Keratinocyte (primary cell): ENCODE measurements at regions not wholly inside any gene's neighbourhood (a gene's known extent, or its start where the extent isn't known, plus 50 kb on each side); places are given as distances from the start of the nearest gene placed in this dataset.

ENCODE experiments used
- DNase-seq: peaks from one replicate; pipeline ENCODE4 v3.0.0-alpha.2; 2011; ENCODE audit warnings: low read depth, missing footprints, low spot score
- FAIRE-seq: peaks from 2 replicates; lab custom pipeline; 2011; peaks lifted over from hg19 to GRCh38; lab: Jason Lieb, UNC
- H2AFZ ChIP-seq: 2 replicates; pipeline ENCODE4 v1.6.0; 2012; ENCODE audit warnings: low read length, control low read depth, inconsistent platforms; ENCODE audit not compliant: control insufficient read depth
- H3K27ac ChIP-seq: 2 replicates; pipeline ENCODE4 v1.5.1; 2011; ENCODE audit warnings: low read length; ENCODE audit not compliant: control insufficient read depth, insufficient read depth
- H3K27me3 ChIP-seq: 3 replicates; pipeline ENCODE4 v1.6.0; 2011; ENCODE audit warnings: low read length; ENCODE audit not compliant: control insufficient read depth, insufficient read depth; ENCODE audit errors: extremely low read depth
- H3K36me3 ChIP-seq, 2 experiments: 2 replicates in 1 of 2; 3 replicates in 1 of 2; pipeline ENCODE4 v1.5.1; 2011; ENCODE audit warnings: low read length in 2 of 2, mild to moderate bottlenecking in 1 of 2; ENCODE audit not compliant: control insufficient read depth in 2 of 2, insufficient read depth in 2 of 2; ENCODE audit errors: extremely low read depth in 1 of 2
- H3K4me1 ChIP-seq: 3 replicates; pipeline ENCODE4 v1.5.1; 2011; ENCODE audit warnings: low read length; ENCODE audit not compliant: control insufficient read depth, insufficient read depth; ENCODE audit errors: extremely low read depth
- H3K4me2 ChIP-seq: 3 replicates; pipeline ENCODE4 v1.6.0; 2011; ENCODE audit warnings: low read depth, low read length; ENCODE audit not compliant: control insufficient read depth, insufficient read depth; ENCODE audit errors: extremely low read depth
- H3K4me3 ChIP-seq, 3 experiments: fragments of 200-600 bp in 1 of 3; sonication (generic) in 1 of 3; 2 replicates in 2 of 3; 3 replicates in 1 of 3; pipeline ENCODE4 v1.5.1; 2011 to 2016; ENCODE audit warnings: low read length in 3 of 3, mild to moderate bottlenecking in 3 of 3, control low read depth in 2 of 3, inconsistent platforms in 1 of 3, low read depth in 1 of 3, mixed read lengths in 1 of 3, mixed run types in 1 of 3, moderate library complexity in 1 of 3; ENCODE audit not compliant: control insufficient read depth in 2 of 3, insufficient read depth in 2 of 3; ENCODE audit errors: extremely low read depth in 1 of 3
- H3K79me2 ChIP-seq: 2 replicates; pipeline ENCODE4 v1.6.0; 2012; ENCODE audit warnings: low read length; ENCODE audit not compliant: control insufficient read depth, insufficient read depth
- H3K9ac ChIP-seq: 3 replicates; pipeline ENCODE4 v1.6.0; 2011; ENCODE audit warnings: low read length; ENCODE audit not compliant: control insufficient read depth, insufficient read depth; ENCODE audit errors: extremely low read depth
- H3K9me1 ChIP-seq: 3 replicates; pipeline ENCODE4 v1.6.0; 2011; ENCODE audit warnings: low read length; ENCODE audit not compliant: control insufficient read depth, insufficient read depth; ENCODE audit errors: extremely low read depth
- H3K9me3 ChIP-seq: 2 replicates; pipeline ENCODE4 v1.5.1; 2012; ENCODE audit warnings: low read depth, low read length; ENCODE audit not compliant: control insufficient read depth
- H4K20me1 ChIP-seq: 3 replicates; pipeline ENCODE4 v1.6.0; 2011; ENCODE audit warnings: low read length; ENCODE audit not compliant: control insufficient read depth, insufficient read depth; ENCODE audit errors: extremely low read depth
- EZH2 ChIP-seq: IDR thresholded peaks from one replicate; pipeline ENCODE4 v1.6.1; 2012; ENCODE audit warnings: inconsistent platforms, mild to moderate bottlenecking, low read length, moderate library complexity
- dilution Hi-C: fragments of 300-500 bp; cut with MboI; formaldehyde crosslinking; loops from one replicate; pipeline ENCODE4 v1.7.0; 2020; ENCODE audit warnings: low sequenced_read_pairs; ENCODE audit not compliant: extremely low pct_ligation_motif_present
- TF ChIP-seq, protein P1 (sequence below), 3 experiments: IDR thresholded peaks in 1 of 3; conservative IDR thresholded peaks in 1 of 3; optimal IDR thresholded peaks in 1 of 3; 2 replicates in 2 of 3; 3 replicates in 1 of 3; pipeline versions ENCODE3 to v1.5.1; 2011; ENCODE audit warnings: low read length in 3 of 3, mild to moderate bottlenecking in 3 of 3, moderate library complexity in 2 of 3, control low read depth in 1 of 3, inconsistent platforms in 1 of 3; ENCODE audit not compliant: insufficient read depth in 2 of 3; ENCODE audit errors: extremely low read depth in 1 of 3

DNA sequence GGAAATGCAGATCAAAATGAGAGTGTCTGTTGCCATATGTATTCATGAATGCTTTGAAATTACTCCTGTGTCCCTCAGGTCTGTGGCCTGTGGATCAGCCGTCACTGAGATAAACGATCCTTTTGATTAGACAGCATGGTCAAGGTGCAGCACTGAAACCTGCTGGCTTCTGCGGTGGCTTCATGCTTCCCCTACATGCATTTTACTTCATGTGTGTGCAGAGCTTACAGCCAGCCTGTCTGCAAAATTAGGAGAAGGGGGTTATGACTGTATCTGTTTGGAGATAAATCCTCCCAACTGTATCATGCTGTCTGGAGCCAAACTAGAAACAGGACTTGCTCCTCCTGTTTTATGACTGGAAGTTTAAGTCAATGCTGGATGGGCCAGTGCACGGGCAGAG, 71.0 kb upstream of the PLPP4 start:
- no peak overlapping the region for H2AFZ ChIP-seq
- TF ChIP-seq, protein P1, sequence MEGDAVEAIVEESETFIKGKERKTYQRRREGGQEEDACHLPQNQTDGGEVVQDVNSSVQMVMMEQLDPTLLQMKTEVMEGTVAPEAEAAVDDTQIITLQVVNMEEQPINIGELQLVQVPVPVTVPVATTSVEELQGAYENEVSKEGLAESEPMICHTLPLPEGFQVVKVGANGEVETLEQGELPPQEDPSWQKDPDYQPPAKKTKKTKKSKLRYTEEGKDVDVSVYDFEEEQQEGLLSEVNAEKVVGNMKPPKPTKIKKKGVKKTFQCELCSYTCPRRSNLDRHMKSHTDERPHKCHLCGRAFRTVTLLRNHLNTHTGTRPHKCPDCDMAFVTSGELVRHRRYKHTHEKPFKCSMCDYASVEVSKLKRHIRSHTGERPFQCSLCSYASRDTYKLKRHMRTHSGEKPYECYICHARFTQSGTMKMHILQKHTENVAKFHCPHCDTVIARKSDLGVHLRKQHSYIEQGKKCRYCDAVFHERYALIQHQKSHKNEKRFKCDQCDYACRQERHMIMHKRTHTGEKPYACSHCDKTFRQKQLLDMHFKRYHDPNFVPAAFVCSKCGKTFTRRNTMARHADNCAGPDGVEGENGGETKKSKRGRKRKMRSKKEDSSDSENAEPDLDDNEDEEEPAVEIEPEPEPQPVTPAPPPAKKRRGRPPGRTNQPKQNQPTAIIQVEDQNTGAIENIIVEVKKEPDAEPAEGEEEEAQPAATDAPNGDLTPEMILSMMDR (optimal IDR thresholded peaks at IDR 0.05 in 1 of 3, IDR thresholded peaks at IDR 0.05 in 1 of 3, conservative IDR thresholded peaks at IDR 0.05 in 1 of 3; ENCODE audit: extremely low read depth in 1 of 3, insufficient read depth in 2 of 3, low read length in 3 of 3), result no peak
- TF ChIP-seq EZH2, result no peak
- H3K4me1 ChIP-seq, result no peaks in the 10 kb centered on the region
- H3K9ac ChIP-seq, result no peak overlapping the region
- no peaks in the 10 kb centered on the region for H3K36me3 ChIP-seq
- H3K4me3 ChIP-seq, result no peak overlapping the region
- no peak overlapping the region for H3K27ac ChIP-seq
- FAIRE-seq (no peak), DNase-seq (no peak)
- dilution Hi-C loops, result no loop called here
- no peaks in the 10 kb centered on the region for H3K9me1 ChIP-seq
- H3K9me3 ChIP-seq, result no peaks in the 10 kb centered on the region
- H4K20me1 ChIP-seq, result no peaks in the 10 kb centered on the region
- peaks cover 8% of the 10 kb centered on the region for H3K27me3 ChIP-seq
- no peak overlapping the region for H3K4me2 ChIP-seq
- no peaks in the 10 kb centered on the region for H3K79me2 ChIP-seq

DNA sequence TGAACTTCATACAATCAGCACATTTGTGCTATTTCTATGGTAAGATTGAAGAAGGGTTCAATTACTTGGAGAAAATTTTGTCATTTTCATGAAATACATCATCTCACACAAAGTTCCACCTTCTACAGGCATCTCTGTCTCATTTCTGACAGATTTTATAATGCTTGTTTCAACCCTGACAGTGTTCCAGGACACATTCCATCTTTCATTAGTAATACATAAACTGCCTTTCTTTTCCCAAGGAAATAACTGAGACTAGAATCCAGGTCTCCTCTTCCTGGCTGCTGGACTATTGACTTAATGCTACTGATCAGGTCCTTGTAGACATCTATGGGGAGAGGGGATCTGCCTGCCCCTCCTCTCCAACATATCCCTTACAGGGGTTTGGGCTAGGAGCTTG, 70.1 kb upstream of the PLPP4 start:
- no peak overlapping the region for H2AFZ ChIP-seq

More for the DNA sequence above, 70.1 kb upstream of the PLPP4 start:
- H4K20me1 ChIP-seq, result no peaks in the 10 kb centered on the region
- H3K9me3 ChIP-seq, result no peaks in the 10 kb centered on the region
- H3K4me2 ChIP-seq, result no peak overlapping the region
- no peaks in the 10 kb centered on the region for H3K4me1 ChIP-seq
- H3K9me1 ChIP-seq, result no peaks in the 10 kb centered on the region
- no peak overlapping the region for H3K9ac ChIP-seq
- no peaks in the 10 kb centered on the region for H3K36me3 ChIP-seq
- no peaks in the 10 kb centered on the region for H3K79me2 ChIP-seq
- DNase-seq (no peak), FAIRE-seq (no peak)
- H3K27ac ChIP-seq, result no peak overlapping the region
- dilution Hi-C loops, result no loop called here
- H3K4me3 ChIP-seq, result no peak overlapping the region
- H3K27me3 ChIP-seq, result peaks cover 7% of the 10 kb centered on the region
- TF ChIP-seq EZH2, result no peak
- TF ChIP-seq, protein P1 (optimal IDR thresholded peaks at IDR 0.05 in 1 of 3, IDR thresholded peaks at IDR 0.05 in 1 of 3, conservative IDR thresholded peaks at IDR 0.05 in 1 of 3; ENCODE audit: extremely low read depth in 1 of 3, insufficient read depth in 2 of 3, low read length in 3 of 3), result no peak
